ENCODE measurements at regions not wholly inside any gene's neighbourhood (a gene's known extent, or its start where the extent isn't known, plus 50 kb on each side); places are given as distances from the start of the nearest gene placed in this dataset.

- Histone ChIP-seq H3K4me1 (ENCODE audit: insufficient read depth, low read length, poor library complexity, severe bottlenecking) (no peaks in the 10 kb centered on the region), H3K9me3 (ENCODE audit: low read depth, low read length, poor library complexity, severe bottlenecking) (no peaks in the 10 kb centered on the region), H3K27me3 (replicated peaks; ENCODE audit: insufficient read depth, low read depth, low read length, poor library complexity) (no peaks in the 10 kb centered on the region), H3K36me3 (ENCODE audit: insufficient read depth, low read length, poor library complexity, severe bottlenecking) (no peaks in the 10 kb centered on the region), H3K4me3 (ENCODE audit: low read depth, low read length, poor library complexity, severe bottlenecking) (no peak overlapping the region), H3K27ac (ENCODE audit: low read depth, low read length, poor library complexity, severe bottlenecking) (no peak overlapping the region)
- no peak for TF ChIP-seq CTCF (conservative IDR thresholded peaks at IDR 0.05; ENCODE audit: low read depth, low read length)
- no peak for TF ChIP-seq EZH2 (IDR thresholded peaks at IDR 0.05; ENCODE audit: borderline replicate concordance, low read depth, low read length, poor library complexity, severe bottlenecking)
- ChIA-PET POLR2A (ENCODE audit: low non-redundant PET) (no interaction called here), CTCF (no interaction called here)
- no peak for DNase-seq (ENCODE audit: low spot score)
- intact Hi-C loops (cut with micrococcal nuclease; ENCODE audit: unreplicated experiment), result no loop called here
- no TSS peak for BruUV-seq (replicated peaks)
Measured at GRCh38 chr5:122559676-122560075, 215.2 kb upstream of the SNX2 start.

- H3K27ac ChIP-seq (ENCODE audit: low read depth, low read length, poor library complexity, severe bottlenecking), result no peak overlapping the region
- ChIA-PET POLR2A (ENCODE audit: low non-redundant PET) (no interaction called here), CTCF (no interaction called here)
- no peaks in the 10 kb centered on the region for H3K36me3 ChIP-seq (ENCODE audit: insufficient read depth, low read length, poor library complexity, severe bottlenecking)
- no peaks in the 10 kb centered on the region for H3K27me3 ChIP-seq (replicated peaks; ENCODE audit: insufficient read depth, low read depth, low read length, poor library complexity)
- no peaks in the 10 kb centered on the region for H3K4me1 ChIP-seq (ENCODE audit: insufficient read depth, low read length, poor library complexity, severe bottlenecking)
- no TSS peak for BruUV-seq (replicated peaks)
- intact Hi-C loops (cut with micrococcal nuclease; ENCODE audit: unreplicated experiment), result no loop called here
- TF ChIP-seq CTCF (conservative IDR thresholded peaks at IDR 0.05; ENCODE audit: low read depth, low read length) (no peak), EZH2 (IDR thresholded peaks at IDR 0.05; ENCODE audit: borderline replicate concordance, low read depth, low read length, poor library complexity, severe bottlenecking) (no peak)
- no peaks in the 10 kb centered on the region for H3K9me3 ChIP-seq (ENCODE audit: low read depth, low read length, poor library complexity, severe bottlenecking)
- H3K4me3 ChIP-seq (ENCODE audit: low read depth, low read length, poor library complexity, severe bottlenecking), result no peak overlapping the region
- DNase-seq (ENCODE audit: low spot score), result no peak
Measured at GRCh38 chr5:122561209-122561608, 213.7 kb upstream of the SNX2 start.

DNA sequence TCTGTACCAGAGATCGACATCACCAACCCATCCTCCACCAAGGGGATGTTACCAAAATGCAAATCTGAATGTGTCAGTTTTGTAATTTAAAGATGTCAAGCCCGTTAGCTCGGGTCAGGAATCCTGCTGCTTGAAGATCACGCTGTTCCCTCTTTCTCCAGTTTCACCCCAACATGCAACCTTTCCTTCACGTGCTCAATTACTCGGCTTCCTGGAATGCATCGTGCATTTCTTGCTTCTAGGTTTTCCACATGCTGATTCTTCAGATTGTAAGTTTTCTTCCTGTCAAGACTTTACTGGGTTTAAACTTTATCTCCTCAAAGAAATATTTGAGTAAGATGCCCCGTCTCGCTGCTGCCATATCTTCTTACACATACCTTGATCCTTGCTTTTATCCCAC, 209.5 kb upstream of the SNX2 start:
- H3K27me3 ChIP-seq (replicated peaks; ENCODE audit: insufficient read depth, low read depth, low read length, poor library complexity), result peaks cover 14% of the 10 kb centered on the region
- H3K36me3 ChIP-seq (ENCODE audit: insufficient read depth, low read length, poor library complexity, severe bottlenecking), result no peaks in the 10 kb centered on the region
- intact Hi-C loops (cut with micrococcal nuclease; ENCODE audit: unreplicated experiment), result no loop called here
- DNase-seq (ENCODE audit: low spot score), result no peak
- BruUV-seq (replicated peaks), result no TSS peak
- ChIA-PET CTCF (no interaction called here), POLR2A (ENCODE audit: low non-redundant PET) (no interaction called here)
- no peak for TF ChIP-seq CTCF (conservative IDR thresholded peaks at IDR 0.05; ENCODE audit: low read depth, low read length)
- no peak for TF ChIP-seq EZH2 (IDR thresholded peaks at IDR 0.05; ENCODE audit: borderline replicate concordance, low read depth, low read length, poor library complexity, severe bottlenecking)
- H3K4me1 ChIP-seq (ENCODE audit: insufficient read depth, low read length, poor library complexity, severe bottlenecking), result no peaks in the 10 kb centered on the region
- no peaks in the 10 kb centered on the region for H3K9me3 ChIP-seq (ENCODE audit: low read depth, low read length, poor library complexity, severe bottlenecking)
- H3K4me3 ChIP-seq (ENCODE audit: low read depth, low read length, poor library complexity, severe bottlenecking), result no peak overlapping the region
- H3K27ac ChIP-seq (ENCODE audit: low read depth, low read length, poor library complexity, severe bottlenecking), result no peak overlapping the region
